GM23338 (cell line): ENCODE measurements at regions not wholly inside any gene's neighbourhood (a gene's known extent, or its start where the extent isn't known, plus 50 kb on each side); places are given as distances from the start of the nearest gene placed in this dataset.

Source experiments
- ATAC-seq: fragments of 200-7000 bp; cut with Tn5 transposase; 3 replicates; pipeline ENCODE4 v1.9.1; 2020
- DNase-seq: peaks from one replicate; pipeline ENCODE4 v3.0.0-alpha.2; 2015; ENCODE audit warnings: low spot score
- H2AFZ ChIP-seq: fragments of 200-600 bp; sonication (generic); 2 replicates; pipeline ENCODE4 v1.8.0; 2016; ENCODE audit warnings: antibody characterized with exemption, mild to moderate bottlenecking, moderate library complexity
- H3F3A ChIP-seq: fragments of 200-600 bp; sonication (generic); replicated peaks from 2 replicates; pipeline ENCODE4 v1.8.0; 2017; ENCODE audit warnings: antibody characterized with exemption, mixed run types, low read depth
- H3K27ac ChIP-seq: fragments of 200-600 bp; sonication (generic); 2 replicates; pipeline ENCODE4 v1.6.1; 2016; ENCODE audit warnings: low read depth
- H3K27me3 ChIP-seq: fragments of 200-600 bp; sonication (generic); 2 replicates; pipeline ENCODE4 v1.8.0; 2016; ENCODE audit warnings: mild to moderate bottlenecking, mixed run types, moderate library complexity; ENCODE audit not compliant: insufficient read depth
- H3K36me3 ChIP-seq: fragments of 200-600 bp; sonication (generic); 2 replicates; pipeline ENCODE4 v1.8.0; 2016; ENCODE audit warnings: mild to moderate bottlenecking; ENCODE audit not compliant: insufficient read depth
- H3K4me1 ChIP-seq: fragments of 200-600 bp; sonication (generic); 2 replicates; pipeline ENCODE4 v1.8.0; 2016; ENCODE audit warnings: mild to moderate bottlenecking, moderate library complexity; ENCODE audit not compliant: insufficient read depth
- H3K4me2 ChIP-seq: fragments of 200-600 bp; sonication (generic); 2 replicates; pipeline ENCODE4 v1.7.1; 2017; ENCODE audit warnings: mixed run types
- H3K4me3 ChIP-seq: fragments of 200-600 bp; sonication (generic); 2 replicates; pipeline ENCODE4 v1.6.1; 2016; ENCODE audit warnings: mixed run types
- H3K79me2 ChIP-seq: fragments of 200-600 bp; sonication (generic); replicated peaks from 2 replicates; pipeline ENCODE4 v1.8.0; 2017; ENCODE audit warnings: mild to moderate bottlenecking; ENCODE audit not compliant: insufficient read depth
- H3K9me2 ChIP-seq: fragments of 200-600 bp; sonication (generic); 2 replicates; pipeline ENCODE4 v1.8.0; 2017; ENCODE audit not compliant: insufficient read depth
- H4K20me1 ChIP-seq: fragments of 200-600 bp; sonication (generic); replicated peaks from 2 replicates; pipeline ENCODE4 v1.8.0; 2017; ENCODE audit warnings: mild to moderate bottlenecking; ENCODE audit not compliant: insufficient read depth
- H3K27ac Mint-ChIP-seq: 2 replicates; pipeline ENCODE4 v1.8.0; 2020; ENCODE audit warnings: inconsistent platforms, mild to moderate bottlenecking, moderate library complexity, mixed read lengths
- H3K27me3 Mint-ChIP-seq: 3 replicates; pipeline ENCODE4 v1.8.0; 2022; ENCODE audit warnings: low read depth, mild to moderate bottlenecking, moderate library complexity, mixed read lengths, inconsistent platforms; ENCODE audit not compliant: insufficient read depth, poor library complexity
- H3K36me3 Mint-ChIP-seq: 3 replicates; pipeline ENCODE4 v1.8.0; 2021; ENCODE audit warnings: low read depth, mild to moderate bottlenecking, inconsistent platforms, moderate library complexity, mixed read lengths
- H3K4me1 Mint-ChIP-seq: 3 replicates; pipeline ENCODE4 v1.8.0; 2020; ENCODE audit warnings: mild to moderate bottlenecking, inconsistent platforms, mixed read lengths
- H3K4me3 Mint-ChIP-seq: 3 replicates; pipeline ENCODE4 v1.8.0; 2021; ENCODE audit warnings: moderate library complexity, mild to moderate bottlenecking, inconsistent platforms, mixed read lengths
- H3K9me3 Mint-ChIP-seq: 3 replicates; pipeline ENCODE4 v1.8.0; 2020; ENCODE audit warnings: moderate library complexity, mild to moderate bottlenecking, inconsistent platforms, mixed read lengths
- EZH2phosphoT487 ChIP-seq: fragments of 200-600 bp; sonication (generic); IDR thresholded peaks from one replicate; pipeline ENCODE4 v1.8.1; 2018; ENCODE audit warnings: antibody characterized with exemption; ENCODE audit not compliant: unreplicated experiment
- STAT1 ChIP-seq: IDR thresholded peaks from one replicate; pipeline ENCODE4 v1.6.1; 2016; ENCODE audit warnings: antibody characterized with exemption; ENCODE audit not compliant: unreplicated experiment
- ZNF331 ChIP-seq: fragments of 250-450 bp; sonication (Bioruptor Pico); IDR thresholded peaks from 2 replicates; pipeline ENCODE4 v1.5.0; 2020; ENCODE audit warnings: low read depth, mild to moderate bottlenecking, moderate library complexity
- TF ChIP-seq, protein P1 (sequence below): fragments of 250-450 bp; sonication (Bioruptor Pico); IDR thresholded peaks from 2 replicates; pipeline ENCODE4 v1.5.0; 2020; ENCODE audit warnings: mild to moderate bottlenecking, moderate library complexity
- TF ChIP-seq, protein P2 (sequence below): IDR thresholded peaks from one replicate; pipeline ENCODE4 v1.6.1; 2018; ENCODE audit warnings: antibody characterized with exemption; ENCODE audit not compliant: unreplicated experiment

DNA sequence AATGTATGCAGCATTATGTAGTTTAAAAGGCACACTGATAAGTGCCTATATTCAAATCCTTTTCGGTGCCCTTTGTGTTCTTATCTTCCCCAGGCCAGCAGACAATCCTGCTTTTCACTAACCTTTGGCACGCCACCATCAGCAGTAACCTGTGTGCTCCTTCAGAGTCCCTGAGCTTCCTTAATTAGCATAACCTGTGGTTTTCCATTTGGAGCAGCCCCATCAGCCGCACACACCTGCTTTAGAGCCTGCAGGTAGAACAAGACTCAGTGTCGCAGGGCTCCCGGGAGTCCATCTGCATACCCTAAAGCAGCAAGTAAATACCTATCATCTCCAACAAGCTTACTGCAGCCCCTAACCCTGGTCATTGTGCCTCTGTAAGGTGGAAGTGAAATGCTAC lies 755.1 kb downstream of the ROBO2 start:
- H3K4me1 ChIP-seq: peaks cover 11% of the 10 kb centered on the region
- H3K4me3 Mint-ChIP-seq: no peak overlapping the region
- TF ChIP-seq, protein P1, sequence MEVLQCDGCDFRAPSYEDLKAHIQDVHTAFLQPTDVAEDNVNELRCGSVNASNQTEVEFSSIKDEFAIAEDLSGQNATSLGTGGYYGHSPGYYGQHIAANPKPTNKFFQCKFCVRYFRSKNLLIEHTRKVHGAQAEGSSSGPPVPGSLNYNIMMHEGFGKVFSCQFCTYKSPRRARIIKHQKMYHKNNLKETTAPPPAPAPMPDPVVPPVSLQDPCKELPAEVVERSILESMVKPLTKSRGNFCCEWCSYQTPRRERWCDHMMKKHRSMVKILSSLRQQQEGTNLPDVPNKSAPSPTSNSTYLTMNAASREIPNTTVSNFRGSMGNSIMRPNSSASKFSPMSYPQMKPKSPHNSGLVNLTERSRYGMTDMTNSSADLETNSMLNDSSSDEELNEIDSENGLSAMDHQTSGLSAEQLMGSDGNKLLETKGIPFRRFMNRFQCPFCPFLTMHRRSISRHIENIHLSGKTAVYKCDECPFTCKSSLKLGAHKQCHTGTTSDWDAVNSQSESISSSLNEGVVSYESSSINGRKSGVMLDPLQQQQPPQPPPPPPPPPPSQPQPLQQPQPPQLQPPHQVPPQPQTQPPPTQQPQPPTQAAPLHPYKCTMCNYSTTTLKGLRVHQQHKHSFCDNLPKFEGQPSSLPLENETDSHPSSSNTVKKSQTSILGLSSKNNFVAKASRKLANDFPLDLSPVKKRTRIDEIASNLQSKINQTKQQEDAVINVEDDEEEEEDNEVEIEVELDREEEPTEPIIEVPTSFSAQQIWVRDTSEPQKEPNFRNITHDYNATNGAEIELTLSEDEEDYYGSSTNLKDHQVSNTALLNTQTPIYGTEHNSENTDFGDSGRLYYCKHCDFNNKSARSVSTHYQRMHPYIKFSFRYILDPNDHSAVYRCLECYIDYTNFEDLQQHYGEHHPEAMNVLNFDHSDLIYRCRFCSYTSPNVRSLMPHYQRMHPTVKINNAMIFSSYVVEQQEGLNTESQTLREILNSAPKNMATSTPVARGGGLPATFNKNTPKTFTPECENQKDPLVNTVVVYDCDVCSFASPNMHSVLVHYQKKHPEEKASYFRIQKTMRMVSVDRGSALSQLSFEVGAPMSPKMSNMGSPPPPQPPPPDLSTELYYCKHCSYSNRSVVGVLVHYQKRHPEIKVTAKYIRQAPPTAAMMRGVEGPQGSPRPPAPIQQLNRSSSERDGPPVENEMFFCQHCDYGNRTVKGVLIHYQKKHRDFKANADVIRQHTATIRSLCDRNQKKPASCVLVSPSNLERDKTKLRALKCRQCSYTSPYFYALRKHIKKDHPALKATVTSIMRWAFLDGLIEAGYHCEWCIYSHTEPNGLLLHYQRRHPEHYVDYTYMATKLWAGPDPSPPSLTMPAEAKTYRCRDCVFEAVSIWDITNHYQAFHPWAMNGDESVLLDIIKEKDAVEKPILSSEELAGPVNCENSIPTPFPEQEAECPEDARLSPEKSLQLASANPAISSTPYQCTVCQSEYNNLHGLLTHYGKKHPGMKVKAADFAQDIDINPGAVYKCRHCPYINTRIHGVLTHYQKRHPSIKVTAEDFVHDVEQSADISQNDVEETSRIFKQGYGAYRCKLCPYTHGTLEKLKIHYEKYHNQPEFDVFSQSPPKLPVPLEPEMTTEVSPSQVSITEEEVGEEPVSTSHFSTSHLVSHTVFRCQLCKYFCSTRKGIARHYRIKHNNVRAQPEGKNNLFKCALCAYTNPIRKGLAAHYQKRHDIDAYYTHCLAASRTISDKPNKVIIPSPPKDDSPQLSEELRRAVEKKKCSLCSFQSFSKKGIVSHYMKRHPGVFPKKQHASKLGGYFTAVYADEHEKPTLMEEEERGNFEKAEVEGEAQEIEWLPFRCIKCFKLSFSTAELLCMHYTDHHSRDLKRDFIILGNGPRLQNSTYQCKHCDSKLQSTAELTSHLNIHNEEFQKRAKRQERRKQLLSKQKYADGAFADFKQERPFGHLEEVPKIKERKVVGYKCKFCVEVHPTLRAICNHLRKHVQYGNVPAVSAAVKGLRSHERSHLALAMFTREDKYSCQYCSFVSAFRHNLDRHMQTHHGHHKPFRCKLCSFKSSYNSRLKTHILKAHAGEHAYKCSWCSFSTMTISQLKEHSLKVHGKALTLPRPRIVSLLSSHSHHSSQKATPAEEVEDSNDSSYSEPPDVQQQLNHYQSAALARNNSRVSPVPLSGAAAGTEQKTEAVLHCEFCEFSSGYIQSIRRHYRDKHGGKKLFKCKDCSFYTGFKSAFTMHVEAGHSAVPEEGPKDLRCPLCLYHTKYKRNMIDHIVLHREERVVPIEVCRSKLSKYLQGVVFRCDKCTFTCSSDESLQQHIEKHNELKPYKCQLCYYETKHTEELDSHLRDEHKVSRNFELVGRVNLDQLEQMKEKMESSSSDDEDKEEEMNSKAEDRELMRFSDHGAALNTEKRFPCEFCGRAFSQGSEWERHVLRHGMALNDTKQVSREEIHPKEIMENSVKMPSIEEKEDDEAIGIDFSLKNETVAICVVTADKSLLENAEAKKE: peak; percentile 96
- TF ChIP-seq ZNF331: no peak
- H3F3A ChIP-seq: no peaks in the 10 kb centered on the region
- no peak overlapping the region for H3K27ac ChIP-seq
- ATAC-seq (peak; percentile 100), DNase-seq (peak; percentile 85)
- no peaks in the 10 kb centered on the region for H4K20me1 ChIP-seq
- no peak overlapping the region for H2AFZ ChIP-seq
- peaks cover 25% of the 10 kb centered on the region for H3K4me1 Mint-ChIP-seq
- H3K4me2 ChIP-seq: no peak overlapping the region
- no peaks in the 10 kb centered on the region for H3K36me3 ChIP-seq
- no peaks in the 10 kb centered on the region for H3K27me3 ChIP-seq
- H3K9me2 ChIP-seq: no peaks in the 10 kb centered on the region
- H3K9me3 Mint-ChIP-seq: no peaks in the 10 kb centered on the region
- no peaks in the 10 kb centered on the region for H3K36me3 Mint-ChIP-seq
- H3K79me2 ChIP-seq: no peaks in the 10 kb centered on the region
- H3K27me3 Mint-ChIP-seq: peaks cover 1% of the 10 kb centered on the region
- peak overlapping the region; percentile 66 for H3K27ac Mint-ChIP-seq
- H3K4me3 ChIP-seq: no peak overlapping the region

DNA sequence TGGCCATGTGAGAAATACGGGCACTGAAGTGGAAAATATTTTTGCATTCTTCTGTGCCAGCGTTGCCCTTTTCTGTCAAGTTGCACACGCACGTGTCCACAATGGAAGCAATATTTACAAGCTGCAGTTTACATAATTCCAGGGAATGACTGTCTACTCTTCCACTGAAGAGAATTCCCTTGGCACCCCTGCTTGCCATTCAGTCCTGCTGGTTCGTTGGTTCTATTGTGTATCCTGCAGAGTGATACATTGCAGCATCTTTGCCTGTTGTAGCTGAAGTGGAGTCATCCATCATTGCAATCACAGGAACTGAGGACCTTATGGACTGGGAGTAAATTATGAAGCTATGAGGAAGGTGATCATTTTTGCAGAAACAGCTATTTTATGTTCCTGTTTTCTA lies 759.4 kb downstream of the ROBO2 start:
- Histone ChIP-seq H2AFZ (no peak overlapping the region), H3K9me2 (no peaks in the 10 kb centered on the region), H3K4me2 (no peak overlapping the region), H3K4me3 (no peak overlapping the region), H4K20me1 (no peaks in the 10 kb centered on the region), H3K4me1 (peaks cover 6% of the 10 kb centered on the region; the same call in 1 of the 2 replicates), H3K27ac (no peak overlapping the region), H3F3A (no peaks in the 10 kb centered on the region), H3K36me3 (no peaks in the 10 kb centered on the region), H3K27me3 (no peaks in the 10 kb centered on the region), H3K79me2 (no peaks in the 10 kb centered on the region)
- Mint-ChIP-seq H3K36me3 (no peaks in the 10 kb centered on the region), H3K4me1 (peaks cover 13% of the 10 kb centered on the region; the same call in 2 of the 3 replicates), H3K9me3 (no peaks in the 10 kb centered on the region), H3K4me3 (no peak overlapping the region), H3K27ac (no peak overlapping the region), H3K27me3 (no peaks in the 10 kb centered on the region)
- DNase-seq: no peak
- no peak for ATAC-seq
- TF ChIP-seq, protein P2, sequence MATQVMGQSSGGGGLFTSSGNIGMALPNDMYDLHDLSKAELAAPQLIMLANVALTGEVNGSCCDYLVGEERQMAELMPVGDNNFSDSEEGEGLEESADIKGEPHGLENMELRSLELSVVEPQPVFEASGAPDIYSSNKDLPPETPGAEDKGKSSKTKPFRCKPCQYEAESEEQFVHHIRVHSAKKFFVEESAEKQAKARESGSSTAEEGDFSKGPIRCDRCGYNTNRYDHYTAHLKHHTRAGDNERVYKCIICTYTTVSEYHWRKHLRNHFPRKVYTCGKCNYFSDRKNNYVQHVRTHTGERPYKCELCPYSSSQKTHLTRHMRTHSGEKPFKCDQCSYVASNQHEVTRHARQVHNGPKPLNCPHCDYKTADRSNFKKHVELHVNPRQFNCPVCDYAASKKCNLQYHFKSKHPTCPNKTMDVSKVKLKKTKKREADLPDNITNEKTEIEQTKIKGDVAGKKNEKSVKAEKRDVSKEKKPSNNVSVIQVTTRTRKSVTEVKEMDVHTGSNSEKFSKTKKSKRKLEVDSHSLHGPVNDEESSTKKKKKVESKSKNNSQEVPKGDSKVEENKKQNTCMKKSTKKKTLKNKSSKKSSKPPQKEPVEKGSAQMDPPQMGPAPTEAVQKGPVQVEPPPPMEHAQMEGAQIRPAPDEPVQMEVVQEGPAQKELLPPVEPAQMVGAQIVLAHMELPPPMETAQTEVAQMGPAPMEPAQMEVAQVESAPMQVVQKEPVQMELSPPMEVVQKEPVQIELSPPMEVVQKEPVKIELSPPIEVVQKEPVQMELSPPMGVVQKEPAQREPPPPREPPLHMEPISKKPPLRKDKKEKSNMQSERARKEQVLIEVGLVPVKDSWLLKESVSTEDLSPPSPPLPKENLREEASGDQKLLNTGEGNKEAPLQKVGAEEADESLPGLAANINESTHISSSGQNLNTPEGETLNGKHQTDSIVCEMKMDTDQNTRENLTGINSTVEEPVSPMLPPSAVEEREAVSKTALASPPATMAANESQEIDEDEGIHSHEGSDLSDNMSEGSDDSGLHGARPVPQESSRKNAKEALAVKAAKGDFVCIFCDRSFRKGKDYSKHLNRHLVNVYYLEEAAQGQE: no peak
- TF ChIP-seq EZH2phosphoT487: no peak
- TF ChIP-seq STAT1: no peak
